Thyroid gland (tissue), 4 donors: ENCODE measurements at regions not wholly inside any gene's neighbourhood (a gene's known extent, or its start where the extent isn't known, plus 50 kb on each side); places are given as distances from the start of the nearest gene placed in this dataset.

ENCODE experiments used
- DNase-seq, 2 donors: peaks; one replicate each; pipeline ENCODE4 v3.0.0-alpha.2; 2019
- H3K27ac ChIP-seq, 3 donors: fragments of 200-600 bp; sonication (generic); 1 replicate in 2 of 3; 2 replicates in 1 of 3; pipeline ENCODE4 v1.5.1; 2016 to 2019; ENCODE audit warnings: mild to moderate bottlenecking in 1 of 3, moderate library complexity in 1 of 3
- H3K27me3 ChIP-seq: fragments of 200-600 bp; sonication (generic); one replicate; pipeline ENCODE4 v1.5.1; 2019
- H3K36me3 ChIP-seq, 2 donors: fragments of 200-600 bp; sonication (generic); one replicate each; pipeline ENCODE4 v1.5.1; 2016 to 2019
- H3K4me1 ChIP-seq, 2 donors: fragments of 200-600 bp; sonication (generic); one replicate each; pipeline ENCODE4 v1.5.1; 2017 to 2019
- H3K4me3 ChIP-seq, 3 donors: fragments of 200-600 bp; sonication (generic); replicated peaks in 1 of 3; 1 replicate in 2 of 3; 2 replicates in 1 of 3; pipeline ENCODE4 v1.5.1; 2016; ENCODE audit warnings: mild to moderate bottlenecking in 1 of 3
- H3K9me3 ChIP-seq: fragments of 200-600 bp; sonication (generic); one replicate; pipeline ENCODE4 v1.5.1; 2017
- POLR2A ChIP-seq, 2 donors: fragments of 450-650 bp; IDR thresholded peaks; one replicate each; pipeline ENCODE4 v1.6.1; 2017; ENCODE audit warnings: antibody characterized with exemption in 2 of 2, mild to moderate bottlenecking in 2 of 2, moderate library complexity in 1 of 2
- WGBS, 2 donors: methylation state at CpG; one replicate each; pipeline ENCODE4 v1.1.5; 2017; 5-methylcytosine and 5-hydroxymethylcytosine counted together
- intact Hi-C: fragments of 100-400 bp; cut with DNase I; formaldehyde crosslinking; loops from one replicate; pipeline ENCODE4 v1.15.1; 2023
- TF ChIP-seq, protein P1 (sequence below), 6 experiments: fragments of 200-600 bp in 3 of 6; fragments of 450-650 bp in 3 of 6; sonication (generic) in 3 of 6; IDR thresholded peaks; one replicate each; pipeline ENCODE4 v1.5.1; 2016 to 2019; ENCODE audit warnings: antibody characterized with exemption in 6 of 6, mild to moderate bottlenecking in 2 of 6, inconsistent platforms in 1 of 6, moderate library complexity in 1 of 6

DNA sequence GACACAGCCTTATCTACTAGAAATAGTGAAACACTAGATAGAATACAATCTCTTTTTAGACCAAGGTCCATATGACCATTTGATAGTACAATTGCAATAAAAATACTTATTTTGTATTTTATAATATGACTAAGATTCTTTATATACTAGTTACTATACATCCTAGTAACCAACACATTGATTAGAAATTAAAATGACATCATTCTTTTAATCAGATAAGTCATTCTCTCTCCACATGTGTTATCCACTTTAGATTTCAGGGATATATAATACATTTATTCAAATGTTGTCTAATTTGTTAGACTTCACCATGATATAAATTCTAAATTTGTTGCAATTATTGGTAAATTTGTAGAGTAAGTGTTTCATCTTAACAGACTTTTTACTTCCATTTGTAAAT is 276.2 kb upstream of the DPH6 start:
- DNase-seq = no peak

DNA sequence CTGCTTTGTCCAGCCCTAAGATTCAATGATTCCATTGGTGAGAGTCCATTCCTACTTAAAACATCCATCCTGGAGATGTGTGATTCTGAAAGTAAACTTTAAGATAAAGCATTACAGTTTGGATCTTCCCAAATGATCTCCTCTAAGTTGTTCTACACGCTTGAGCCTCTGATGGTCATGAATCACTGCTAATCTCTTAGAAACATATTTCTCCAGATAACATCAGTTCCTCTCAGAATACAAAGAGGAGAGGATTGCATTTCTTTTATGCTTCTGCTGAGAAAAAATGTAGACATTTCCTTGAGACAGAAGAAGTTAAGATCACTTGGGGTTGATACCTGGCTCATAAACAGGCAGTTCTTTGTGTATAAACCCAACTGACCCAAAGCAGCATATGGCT is 281.2 kb upstream of the DPH6 start:
- Histone ChIP-seq H3K36me3 (no peaks in the 10 kb centered on the region), H3K27ac (no peak overlapping the region), H3K27me3 (no peaks in the 10 kb centered on the region), H3K4me1 (no peaks in the 10 kb centered on the region), H3K9me3 (no peaks in the 10 kb centered on the region), H3K4me3 (no peak overlapping the region)
- WGBS, 2 donors = 63 to 70% methylated on average over 1 of the region's 1 CpG
- intact Hi-C loops = no loop called here
- TF ChIP-seq, protein P1, sequence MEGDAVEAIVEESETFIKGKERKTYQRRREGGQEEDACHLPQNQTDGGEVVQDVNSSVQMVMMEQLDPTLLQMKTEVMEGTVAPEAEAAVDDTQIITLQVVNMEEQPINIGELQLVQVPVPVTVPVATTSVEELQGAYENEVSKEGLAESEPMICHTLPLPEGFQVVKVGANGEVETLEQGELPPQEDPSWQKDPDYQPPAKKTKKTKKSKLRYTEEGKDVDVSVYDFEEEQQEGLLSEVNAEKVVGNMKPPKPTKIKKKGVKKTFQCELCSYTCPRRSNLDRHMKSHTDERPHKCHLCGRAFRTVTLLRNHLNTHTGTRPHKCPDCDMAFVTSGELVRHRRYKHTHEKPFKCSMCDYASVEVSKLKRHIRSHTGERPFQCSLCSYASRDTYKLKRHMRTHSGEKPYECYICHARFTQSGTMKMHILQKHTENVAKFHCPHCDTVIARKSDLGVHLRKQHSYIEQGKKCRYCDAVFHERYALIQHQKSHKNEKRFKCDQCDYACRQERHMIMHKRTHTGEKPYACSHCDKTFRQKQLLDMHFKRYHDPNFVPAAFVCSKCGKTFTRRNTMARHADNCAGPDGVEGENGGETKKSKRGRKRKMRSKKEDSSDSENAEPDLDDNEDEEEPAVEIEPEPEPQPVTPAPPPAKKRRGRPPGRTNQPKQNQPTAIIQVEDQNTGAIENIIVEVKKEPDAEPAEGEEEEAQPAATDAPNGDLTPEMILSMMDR (IDR thresholded peaks at IDR 0.05) = no peak
- no peak for TF ChIP-seq POLR2A (IDR thresholded peaks at IDR 0.05)
- no peak for DNase-seq

More for the DNA sequence above, 276.2 kb upstream of the DPH6 start:
- intact Hi-C loops = no loop called here
- H3K4me3 ChIP-seq = no peak overlapping the region
- H3K27me3 ChIP-seq = no peaks in the 10 kb centered on the region
- H3K4me1 ChIP-seq = no peaks in the 10 kb centered on the region
- TF ChIP-seq, protein P1 (IDR thresholded peaks at IDR 0.05) = no peak
- TF ChIP-seq POLR2A (IDR thresholded peaks at IDR 0.05) = no peak
- H3K9me3 ChIP-seq = no peaks in the 10 kb centered on the region
- H3K27ac ChIP-seq = no peak overlapping the region
- no peaks in the 10 kb centered on the region for H3K36me3 ChIP-seq

DNA sequence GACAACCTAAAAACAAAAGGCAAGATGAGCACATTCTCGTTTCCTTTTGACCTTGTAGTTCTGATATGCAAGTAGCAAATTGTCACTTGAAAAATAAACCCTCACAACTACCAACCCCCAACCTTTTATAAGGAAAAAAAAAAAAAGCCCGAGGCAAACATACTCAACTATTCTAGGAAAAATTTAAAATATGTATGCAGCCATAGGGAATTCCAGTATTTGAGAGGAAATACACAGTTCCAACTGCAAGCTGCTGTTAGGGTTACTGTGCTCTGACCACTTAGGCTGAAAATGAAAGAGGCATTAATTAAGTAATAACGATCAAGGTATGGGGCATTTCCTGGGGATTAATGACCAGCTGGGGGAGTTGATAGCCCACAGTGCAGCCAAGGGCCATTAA is 281.9 kb upstream of the DPH6 start:
- Histone ChIP-seq H3K4me1 (no peaks in the 10 kb centered on the region), H3K9me3 (no peaks in the 10 kb centered on the region), H3K36me3 (no peaks in the 10 kb centered on the region), H3K27me3 (no peaks in the 10 kb centered on the region), H3K27ac (no peak overlapping the region), H3K4me3 (no peak overlapping the region)
- WGBS, 2 donors = 52 to 59% methylated on average over 3 of the region's 3 CpGs
- intact Hi-C loops = no loop called here
- no peak for TF ChIP-seq POLR2A (IDR thresholded peaks at IDR 0.05)
- TF ChIP-seq, protein P1 (IDR thresholded peaks at IDR 0.05) = no peak
- DNase-seq = no peak

GRCh38 chr15:35833581-35833980 is 287.6 kb upstream of the DPH6 start:
- H3K36me3 ChIP-seq = no peaks in the 10 kb centered on the region

DNA sequence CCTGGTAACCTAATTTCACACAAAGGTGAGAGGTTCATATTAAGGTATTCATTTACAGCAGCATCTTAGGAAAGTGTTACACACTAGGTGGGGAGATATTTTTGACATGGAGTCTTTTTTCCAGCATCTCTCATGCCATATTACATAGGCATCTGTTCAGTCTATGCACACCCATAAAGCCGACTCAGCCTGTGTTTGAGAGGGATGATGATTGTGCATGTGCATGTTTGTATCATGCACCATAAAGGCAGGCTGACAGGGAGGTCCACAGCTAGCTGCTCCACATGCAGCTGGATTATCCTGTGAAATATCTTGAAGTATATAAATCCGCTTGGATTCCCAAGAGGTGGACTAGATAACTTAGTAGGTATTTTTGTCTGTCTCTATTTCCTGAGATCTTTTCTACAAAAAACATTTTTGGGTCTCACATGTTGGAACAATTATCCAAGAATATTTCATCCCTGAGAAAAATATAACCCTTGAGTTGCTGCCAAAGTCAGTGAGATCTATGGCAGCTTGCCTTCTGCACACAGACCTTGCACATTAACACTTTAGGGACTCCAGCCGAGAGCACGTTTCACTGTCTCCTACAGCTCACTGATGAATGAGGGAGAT is 288.4 kb upstream of the DPH6 start:
- Histone ChIP-seq H3K36me3 (no peaks in the 10 kb centered on the region), H3K27me3 (no peaks in the 10 kb centered on the region)
- intact Hi-C loops = no loop called here

More at GRCh38 chr15:35833581-35833980, 287.6 kb upstream of the DPH6 start:
- H3K27ac ChIP-seq = no peak overlapping the region
- TF ChIP-seq, protein P1 (IDR thresholded peaks at IDR 0.05) = no peak
- TF ChIP-seq POLR2A (IDR thresholded peaks at IDR 0.05) = no peak
- H3K4me3 ChIP-seq = no peak overlapping the region
- no peak for DNase-seq
- WGBS, 2 donors = 93% methylated on average over 1 of the region's 1 CpG
- intact Hi-C loops = no loop called here
- no peaks in the 10 kb centered on the region for H3K9me3 ChIP-seq
- no peaks in the 10 kb centered on the region for H3K4me1 ChIP-seq
- no peaks in the 10 kb centered on the region for H3K27me3 ChIP-seq

More for the DNA sequence above, 288.4 kb upstream of the DPH6 start:
- TF ChIP-seq, protein P1 (IDR thresholded peaks at IDR 0.05) = no peak
- TF ChIP-seq POLR2A (IDR thresholded peaks at IDR 0.05) = no peak
- Histone ChIP-seq H3K4me1 (no peaks in the 10 kb centered on the region), H3K4me3 (no peak overlapping the region), H3K27ac (no peak overlapping the region), H3K9me3 (no peaks in the 10 kb centered on the region)
- WGBS, 2 donors = 67 to 70% methylated on average over 4 of the region's 4 CpGs
- DNase-seq = no peak
